ENCODE measurements at regions not wholly inside any gene's neighbourhood (a gene's known extent, or its start where the extent isn't known, plus 50 kb on each side); places are given as distances from the start of the nearest gene placed in this dataset.
"Not testable (repeated sequence)": the region's sequence is repeated elsewhere in the genome, so short reads cannot be mapped to it uniquely, and the experiment has no call there.

DNA sequence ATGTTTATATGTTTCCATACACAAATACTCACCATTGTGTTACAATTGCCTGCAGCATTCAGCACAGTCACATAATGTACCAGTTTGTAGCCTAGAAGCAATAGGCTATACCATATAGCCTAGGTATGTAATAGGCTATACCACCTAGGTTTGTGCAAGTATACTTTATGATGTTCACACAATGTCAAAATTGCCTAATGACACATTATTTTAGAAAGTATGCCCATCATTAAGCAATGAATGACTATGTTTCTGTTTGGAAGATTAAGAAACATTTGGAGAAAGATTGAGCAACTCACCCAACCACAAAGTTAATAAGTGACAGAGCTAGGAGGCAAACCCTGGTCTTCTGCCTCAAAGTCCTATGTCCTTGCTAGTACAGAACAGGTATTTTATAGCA, 96.8 kb upstream of the GRIA3 start:
- DNase-seq (ENCODE audit: low spot score), result no peak

DNA sequence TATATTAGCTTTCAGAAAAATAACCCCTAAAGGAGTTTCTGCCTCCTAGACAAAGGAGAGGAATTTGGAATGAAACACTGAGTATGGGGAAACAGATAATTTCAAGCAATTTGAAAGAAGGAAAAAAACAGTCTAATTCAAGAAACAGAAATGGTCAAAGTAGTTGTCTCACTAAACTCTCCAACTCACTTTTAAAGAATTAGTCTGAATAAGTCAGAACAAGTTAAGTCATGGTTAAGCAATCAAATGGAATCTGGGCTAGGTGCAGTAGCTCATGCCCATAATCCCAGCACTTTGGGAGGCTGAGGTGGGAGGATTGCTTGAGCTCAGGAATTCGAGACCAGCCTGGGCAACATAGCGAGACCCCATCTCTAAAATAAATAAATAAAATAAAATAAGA, 95.7 kb upstream of the GRIA3 start:
- DNase-seq (ENCODE audit: low spot score), result no peak

DNA sequence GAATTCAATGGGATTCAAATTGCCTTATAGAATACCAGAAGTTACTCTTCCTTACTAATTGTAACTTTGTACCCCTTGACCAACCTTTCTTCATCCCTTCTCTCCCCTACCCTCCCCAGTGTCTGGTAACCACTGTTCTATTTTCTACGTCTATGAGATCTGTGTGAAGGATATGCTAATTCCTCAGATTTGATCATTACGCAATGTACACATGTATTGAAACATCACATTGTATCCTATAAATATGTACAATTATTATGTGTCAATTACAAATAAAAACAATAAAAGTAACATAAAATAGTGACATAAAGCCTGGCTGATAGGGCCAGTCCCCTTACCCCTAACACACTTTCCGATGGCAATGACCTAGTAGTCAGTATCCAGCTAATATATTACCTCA, 95.1 kb upstream of the GRIA3 start:
- DNase-seq (ENCODE audit: low spot score), result no peak

DNA sequence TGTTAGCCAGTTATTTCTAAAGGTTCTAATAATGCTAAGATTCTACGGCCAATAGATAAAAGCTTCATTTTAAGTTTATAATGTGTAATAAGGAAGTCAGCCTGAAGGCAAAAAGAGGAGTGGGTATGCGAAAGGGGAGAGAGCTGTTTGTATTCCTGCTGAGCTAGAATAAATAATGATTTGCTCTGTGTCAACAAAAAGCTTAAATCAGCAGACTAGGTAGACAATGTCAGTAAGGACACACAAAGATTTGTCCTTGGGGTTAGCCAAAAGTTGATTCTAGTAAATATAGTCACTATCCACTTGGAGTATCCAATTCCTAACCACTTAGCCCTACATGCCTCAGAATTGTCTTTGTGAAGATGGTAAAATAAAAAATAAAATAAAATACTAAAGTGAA, 90.3 kb upstream of the GRIA3 start:
- no peak for DNase-seq (ENCODE audit: low spot score)

DNA sequence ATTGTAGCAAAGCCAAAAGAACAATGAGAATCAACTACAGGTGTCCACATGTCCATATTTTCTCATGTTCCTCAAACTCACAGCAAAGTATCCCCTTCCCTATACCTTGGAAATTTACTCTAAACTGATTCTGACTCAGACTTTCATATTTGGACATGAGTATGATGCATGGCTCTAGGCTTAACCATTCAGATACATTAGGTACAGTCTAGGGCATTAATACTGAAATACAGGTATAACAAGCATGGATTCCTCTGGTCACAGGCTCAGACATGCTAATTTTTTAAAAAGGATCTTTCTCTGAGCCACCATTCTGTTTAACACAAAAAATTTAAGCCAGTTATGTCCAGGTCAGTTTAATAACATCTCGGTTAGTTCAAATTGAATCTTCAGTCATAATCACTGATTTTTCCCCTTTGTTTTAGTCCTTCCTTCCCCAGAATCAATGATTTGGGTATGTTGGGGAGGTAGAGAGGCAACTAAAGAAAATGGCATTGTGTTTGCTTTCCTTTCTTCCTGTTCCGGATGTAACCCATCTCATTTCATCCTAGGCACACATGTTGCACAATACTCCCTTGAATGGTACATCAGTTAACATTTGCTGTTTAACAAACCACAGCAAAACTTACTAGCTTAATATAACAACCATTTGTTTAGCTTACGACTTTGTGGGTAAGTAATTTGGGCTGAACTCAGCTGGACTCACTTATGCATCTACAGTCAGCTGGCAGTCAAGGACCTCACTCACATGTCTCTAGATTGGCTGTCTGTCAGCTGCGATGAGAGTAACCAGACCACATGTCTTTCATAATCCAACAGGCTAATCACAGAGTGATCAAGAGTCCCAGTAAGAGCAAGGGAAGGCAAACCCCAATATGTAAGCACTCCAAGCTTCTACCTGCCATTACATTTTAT, 75.3 kb upstream of the GRIA3 start:
- no peak for DNase-seq (ENCODE audit: low spot score)

DNA sequence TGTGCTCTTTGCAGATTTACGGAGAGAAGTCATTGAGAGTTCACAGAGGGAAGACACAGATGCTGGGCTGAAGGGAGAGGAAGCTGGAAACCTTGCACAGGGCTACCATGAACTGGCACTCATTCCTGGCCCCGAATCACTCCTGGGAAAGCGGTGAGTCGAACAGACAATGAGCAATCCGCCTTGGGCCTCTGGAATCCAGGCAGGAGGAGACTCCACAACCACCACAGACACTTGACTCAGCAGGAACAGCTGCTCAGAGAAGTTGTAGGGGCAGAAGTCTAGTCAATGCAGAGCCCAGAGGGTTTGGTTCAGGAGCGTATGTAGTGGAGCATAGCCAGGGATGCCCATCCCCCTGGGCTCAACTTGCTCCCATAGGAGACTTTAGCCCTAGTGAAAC, 62.8 kb upstream of the GRIA3 start:
- no peak for DNase-seq (ENCODE audit: low spot score)

DNA sequence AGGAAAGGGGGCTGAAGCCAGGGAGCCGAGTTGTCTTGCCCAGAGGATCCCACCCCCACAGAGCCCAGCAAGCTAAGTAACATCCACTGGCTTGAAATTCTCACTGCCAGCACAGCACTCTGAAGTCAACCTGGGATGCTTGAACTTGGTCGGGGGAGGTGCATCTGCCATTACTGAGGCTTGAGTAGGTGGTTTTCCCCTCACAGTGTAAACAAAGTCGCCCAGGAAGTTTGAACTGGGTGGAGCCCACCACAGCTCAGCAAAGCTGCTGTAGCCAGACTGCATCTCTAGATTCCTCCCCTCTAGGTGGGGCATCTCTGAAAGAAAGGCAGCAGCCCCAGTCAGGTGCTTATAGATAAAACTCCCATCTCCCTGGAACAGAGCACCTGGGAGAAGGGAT, 54.3 kb upstream of the GRIA3 start:
- DNase-seq (ENCODE audit: low spot score), result not testable (repeated sequence)

Data from RKO (cell line).